WTC11 (cell line): ENCODE measurements at regions not wholly inside any gene's neighbourhood (a gene's known extent, or its start where the extent isn't known, plus 50 kb on each side); places are given as distances from the start of the nearest gene placed in this dataset.

Source experiments
- ATAC-seq: fragments of 200-7000 bp; cut with Tn5 transposase; 2 replicates; pipeline ENCODE4 v1.10.0; 2021; ENCODE audit warnings: mild to moderate bottlenecking, moderate library complexity
- CTCF ChIA-PET: fragments of 300-600 bp; sonication (Branson Sonifier 250); formaldehyde crosslinking; loops from one replicate; lab custom pipeline; 2021; ENCODE audit warnings: antibody characterized with exemption; lab: Charles Lee
- POLR2A ChIA-PET: fragments of 350-600 bp; sonication (Branson Sonifier 250); formaldehyde crosslinking; loops from one replicate; lab custom pipeline; 2021; ENCODE audit warnings: antibody characterized with exemption; lab: Charles Lee
- DNase-seq: peaks from one replicate; pipeline ENCODE4 v3.0.0; 2021; ENCODE audit warnings: low spot score
- H3K27ac Mint-ChIP-seq: 2 replicates; pipeline ENCODE4 v1.8.0; 2021; ENCODE audit warnings: mixed read lengths
- H3K27me3 Mint-ChIP-seq: 2 replicates; pipeline ENCODE4 v1.8.0; 2021; ENCODE audit warnings: low read depth, mild to moderate bottlenecking, moderate library complexity, mixed read lengths
- H3K36me3 Mint-ChIP-seq: 2 replicates; pipeline ENCODE4 v1.8.0; 2021; ENCODE audit warnings: mixed read lengths
- H3K4me1 Mint-ChIP-seq: 2 replicates; pipeline ENCODE4 v1.8.0; 2022; ENCODE audit warnings: mixed read lengths
- H3K4me3 Mint-ChIP-seq: 2 replicates; pipeline ENCODE4 v1.8.0; 2021; ENCODE audit warnings: mild to moderate bottlenecking, moderate library complexity, mixed read lengths
- H3K9me3 Mint-ChIP-seq: 2 replicates; pipeline ENCODE4 v1.8.0; 2021; ENCODE audit warnings: mixed read lengths
- ELF4 ChIP-seq: sonication (generic); formaldehyde crosslinking; IDR thresholded peaks from 2 replicates; pipeline ENCODE4 v1.8.1; 2022; ENCODE audit warnings: low read depth, mild to moderate bottlenecking, moderate library complexity, missing genetic modification reagents
- GRHL2 ChIP-seq: fragments of 250-450 bp; sonication (Bioruptor Pico); IDR thresholded peaks from 2 replicates; pipeline ENCODE4 v1.8.0; 2022; ENCODE audit warnings: mild to moderate bottlenecking, moderate library complexity; ENCODE audit not compliant: insufficient replicate concordance, severe bottlenecking
- HMGA2 ChIP-seq: fragments of 250-450 bp; sonication (Bioruptor Pico); IDR thresholded peaks from 2 replicates; pipeline ENCODE4 v1.4.0; 2021; ENCODE audit warnings: mild to moderate bottlenecking, moderate library complexity
- IRF2 ChIP-seq: sonication (generic); formaldehyde crosslinking; IDR thresholded peaks from 2 replicates; pipeline ENCODE4 v1.8.0; 2022; ENCODE audit warnings: low read depth, missing genetic modification reagents, borderline replicate concordance
- MYBL2 ChIP-seq: sonication (generic); formaldehyde crosslinking; IDR thresholded peaks from 2 replicates; pipeline ENCODE4 v1.8.1; 2023; ENCODE audit warnings: mild to moderate bottlenecking, moderate library complexity, missing genetic modification reagents
- NFATC4 ChIP-seq: fragments of 250-450 bp; sonication (Bioruptor Pico); IDR thresholded peaks from 2 replicates; pipeline ENCODE4 v1.9.0; 2021; ENCODE audit warnings: mild to moderate bottlenecking
- NR2C2 ChIP-seq: sonication (generic); formaldehyde crosslinking; IDR thresholded peaks from 2 replicates; pipeline ENCODE4 v1.8.0; 2022; ENCODE audit warnings: mild to moderate bottlenecking, missing genetic modification reagents
- NR3C1 ChIP-seq: sonication (generic); formaldehyde crosslinking; conservative IDR thresholded peaks from 2 replicates; pipeline ENCODE4 v1.8.1; 2023; ENCODE audit warnings: low read depth, mild to moderate bottlenecking, missing genetic modification reagents
- SP1 ChIP-seq: sonication (generic); formaldehyde crosslinking; conservative IDR thresholded peaks from 2 replicates; pipeline ENCODE4 v1.8.1; 2022; ENCODE audit warnings: missing genetic modification reagents
- TF ChIP-seq, protein P1 (sequence below): sonication (generic); formaldehyde crosslinking; IDR thresholded peaks from 2 replicates; pipeline ENCODE4 v1.8.0; 2022; ENCODE audit warnings: mild to moderate bottlenecking, missing genetic modification reagents
- TF ChIP-seq, protein P2 (sequence below): sonication (generic); formaldehyde crosslinking; IDR thresholded peaks from 2 replicates; pipeline ENCODE4 v1.8.0; 2022; ENCODE audit warnings: mild to moderate bottlenecking, missing genetic modification reagents
- TF ChIP-seq, protein P3 (sequence below): sonication (generic); formaldehyde crosslinking; conservative IDR thresholded peaks from 2 replicates; pipeline ENCODE4 v1.8.1; 2022; ENCODE audit warnings: mild to moderate bottlenecking, missing genetic modification reagents
- TF ChIP-seq, protein P4 (sequence below): fragments of 200-600 bp; IDR thresholded peaks from 2 replicates; pipeline ENCODE4 v1.8.0; 2022; ENCODE audit warnings: antibody characterized with exemption
- TF ChIP-seq, protein P5 (sequence below): sonication (generic); formaldehyde crosslinking; IDR thresholded peaks from 2 replicates; pipeline ENCODE4 v1.8.1; 2023; ENCODE audit warnings: mild to moderate bottlenecking, missing genetic modification reagents, moderate library complexity

- TF ChIP-seq NR2C2 (CRISPR knock-in tag): no peak
- TF ChIP-seq, protein P1, sequence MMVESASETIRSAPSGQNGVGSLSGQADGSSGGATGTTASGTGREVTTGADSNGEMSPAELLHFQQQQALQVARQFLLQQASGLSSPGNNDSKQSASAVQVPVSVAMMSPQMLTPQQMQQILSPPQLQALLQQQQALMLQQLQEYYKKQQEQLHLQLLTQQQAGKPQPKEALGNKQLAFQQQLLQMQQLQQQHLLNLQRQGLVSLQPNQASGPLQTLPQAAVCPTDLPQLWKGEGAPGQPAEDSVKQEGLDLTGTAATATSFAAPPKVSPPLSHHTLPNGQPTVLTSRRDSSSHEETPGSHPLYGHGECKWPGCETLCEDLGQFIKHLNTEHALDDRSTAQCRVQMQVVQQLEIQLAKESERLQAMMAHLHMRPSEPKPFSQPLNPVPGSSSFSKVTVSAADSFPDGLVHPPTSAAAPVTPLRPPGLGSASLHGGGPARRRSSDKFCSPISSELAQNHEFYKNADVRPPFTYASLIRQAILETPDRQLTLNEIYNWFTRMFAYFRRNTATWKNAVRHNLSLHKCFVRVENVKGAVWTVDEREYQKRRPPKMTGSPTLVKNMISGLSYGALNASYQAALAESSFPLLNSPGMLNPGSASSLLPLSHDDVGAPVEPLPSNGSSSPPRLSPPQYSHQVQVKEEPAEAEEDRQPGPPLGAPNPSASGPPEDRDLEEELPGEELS (CRISPR knock-in tag): no peak
- TF ChIP-seq NR3C1 (CRISPR knock-in tag): no peak
- no peak for TF ChIP-seq HMGA2 (CRISPR knock-in tag)
- TF ChIP-seq NFATC4 (CRISPR knock-in tag): no peak
- TF ChIP-seq, protein P2, sequence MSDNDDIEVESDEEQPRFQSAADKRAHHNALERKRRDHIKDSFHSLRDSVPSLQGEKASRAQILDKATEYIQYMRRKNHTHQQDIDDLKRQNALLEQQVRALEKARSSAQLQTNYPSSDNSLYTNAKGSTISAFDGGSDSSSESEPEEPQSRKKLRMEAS (CRISPR knock-in tag): no peak
- no peak for TF ChIP-seq GRHL2 (CRISPR knock-in tag)
- no peak for TF ChIP-seq MYBL2 (CRISPR knock-in tag)
- TF ChIP-seq, all 79 proteins: peak for 0
Observed at GRCh38 chr10:104580321-104580720, 60.8 kb upstream of the SORCS3 start (continued).

DNA sequence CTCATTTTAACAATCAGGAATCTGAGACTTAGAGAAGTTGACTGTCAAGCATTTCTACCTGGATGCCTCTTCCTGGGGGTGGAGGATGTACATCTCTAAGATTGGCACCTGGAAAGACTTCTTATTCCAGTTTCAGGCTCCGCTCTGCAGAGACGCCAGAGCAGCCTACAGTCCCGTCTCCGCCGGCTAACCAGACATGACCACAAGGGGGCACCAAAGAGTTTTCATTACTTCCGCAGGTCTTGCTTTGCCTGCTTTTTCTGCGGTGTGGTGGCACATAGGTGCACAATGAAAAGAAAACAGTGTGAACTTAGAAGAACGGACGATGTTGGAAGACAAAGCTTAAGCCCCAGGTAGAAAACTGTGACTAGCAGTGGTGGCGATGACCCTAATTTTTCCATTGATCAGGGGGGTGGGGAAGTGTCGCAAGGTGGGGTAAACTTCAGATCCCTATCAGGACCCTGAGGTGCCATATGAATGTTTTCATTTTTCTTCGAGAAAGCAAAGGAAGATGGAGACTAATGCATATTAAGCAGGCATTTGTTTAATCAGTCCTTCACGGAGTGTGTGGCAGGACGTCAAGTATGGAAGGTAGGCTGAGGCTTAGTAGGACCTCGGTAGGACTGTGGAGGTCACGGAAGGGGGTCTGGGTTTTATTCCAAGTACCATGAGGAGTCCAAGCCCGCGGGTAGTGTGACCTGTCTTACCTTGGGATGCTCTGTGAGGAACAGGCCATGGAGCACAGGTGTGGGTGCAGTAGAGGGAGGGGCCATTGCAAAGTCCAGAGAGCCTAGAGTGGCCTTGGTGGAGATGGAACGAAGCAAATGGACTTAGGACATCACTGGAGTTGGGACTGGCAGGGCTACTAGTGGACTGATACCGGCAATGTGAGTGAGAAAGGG is 60.1 kb upstream of the SORCS3 start:
- Mint-ChIP-seq H3K36me3 (no peaks in the 10 kb centered on the region), H3K4me3 (no peak overlapping the region)

GRCh38 chr10:104581884-104582601 is 59.0 kb upstream of the SORCS3 start:
- ChIA-PET POLR2A (interaction anchor here (0.6 kb wide), 1 partner anchor 121 kb away, joined by 3 read pairs; no protein-coding TSS in a partner anchor), CTCF (interaction anchor here (0.7 to 4.7 kb wide), 4 partner anchors 38 to 312 kb away, joined by 3 to 40 read pairs (median 4); no protein-coding TSS in a partner anchor)
- peaks cover 15% of the 10 kb centered on the region for H3K4me1 Mint-ChIP-seq
- H3K36me3 Mint-ChIP-seq: no peaks in the 10 kb centered on the region
- TF ChIP-seq SP1 (CRISPR knock-in tag) (no peak), IRF2 (CRISPR knock-in tag) (no peak), ELF4 (CRISPR knock-in tag) (no peak)
- TF ChIP-seq, protein P3, sequence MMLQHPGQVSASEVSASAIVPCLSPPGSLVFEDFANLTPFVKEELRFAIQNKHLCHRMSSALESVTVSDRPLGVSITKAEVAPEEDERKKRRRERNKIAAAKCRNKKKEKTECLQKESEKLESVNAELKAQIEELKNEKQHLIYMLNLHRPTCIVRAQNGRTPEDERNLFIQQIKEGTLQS (CRISPR knock-in tag): no peak
- H3K9me3 Mint-ChIP-seq: peaks cover 14% of the 10 kb centered on the region
- ATAC-seq (no peak), DNase-seq (no peak)
- no peak overlapping the region for H3K27ac Mint-ChIP-seq
- no peaks in the 10 kb centered on the region; the same call in 1 of the 2 replicates for H3K27me3 Mint-ChIP-seq
- H3K4me3 Mint-ChIP-seq: no peak overlapping the region

More for the DNA sequence above, 60.1 kb upstream of the SORCS3 start:
- DNase-seq (peak; percentile 81), ATAC-seq (peak; percentile 92)
- CTCF ChIA-PET: interaction anchor here (0.5 to 4.7 kb wide), 12 partner anchors 8 to 179 kb away, joined by 3 to 40 read pairs (median 4); no protein-coding TSS in a partner anchor
- POLR2A ChIA-PET: interaction anchor here (0.6 kb wide), 1 partner anchor 122 kb away, joined by 3 read pairs; no protein-coding TSS in a partner anchor
- TF ChIP-seq, protein P4, sequence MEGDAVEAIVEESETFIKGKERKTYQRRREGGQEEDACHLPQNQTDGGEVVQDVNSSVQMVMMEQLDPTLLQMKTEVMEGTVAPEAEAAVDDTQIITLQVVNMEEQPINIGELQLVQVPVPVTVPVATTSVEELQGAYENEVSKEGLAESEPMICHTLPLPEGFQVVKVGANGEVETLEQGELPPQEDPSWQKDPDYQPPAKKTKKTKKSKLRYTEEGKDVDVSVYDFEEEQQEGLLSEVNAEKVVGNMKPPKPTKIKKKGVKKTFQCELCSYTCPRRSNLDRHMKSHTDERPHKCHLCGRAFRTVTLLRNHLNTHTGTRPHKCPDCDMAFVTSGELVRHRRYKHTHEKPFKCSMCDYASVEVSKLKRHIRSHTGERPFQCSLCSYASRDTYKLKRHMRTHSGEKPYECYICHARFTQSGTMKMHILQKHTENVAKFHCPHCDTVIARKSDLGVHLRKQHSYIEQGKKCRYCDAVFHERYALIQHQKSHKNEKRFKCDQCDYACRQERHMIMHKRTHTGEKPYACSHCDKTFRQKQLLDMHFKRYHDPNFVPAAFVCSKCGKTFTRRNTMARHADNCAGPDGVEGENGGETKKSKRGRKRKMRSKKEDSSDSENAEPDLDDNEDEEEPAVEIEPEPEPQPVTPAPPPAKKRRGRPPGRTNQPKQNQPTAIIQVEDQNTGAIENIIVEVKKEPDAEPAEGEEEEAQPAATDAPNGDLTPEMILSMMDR: peak; percentile 90
- TF ChIP-seq, protein P5, sequence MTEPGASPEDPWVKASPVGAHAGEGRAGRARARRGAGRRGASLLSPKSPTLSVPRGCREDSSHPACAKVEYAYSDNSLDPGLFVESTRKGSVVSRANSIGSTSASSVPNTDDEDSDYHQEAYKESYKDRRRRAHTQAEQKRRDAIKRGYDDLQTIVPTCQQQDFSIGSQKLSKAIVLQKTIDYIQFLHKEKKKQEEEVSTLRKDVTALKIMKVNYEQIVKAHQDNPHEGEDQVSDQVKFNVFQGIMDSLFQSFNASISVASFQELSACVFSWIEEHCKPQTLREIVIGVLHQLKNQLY (CRISPR knock-in tag): no peak
- H3K27ac Mint-ChIP-seq: no peak overlapping the region
- H3K9me3 Mint-ChIP-seq: peaks cover 14% of the 10 kb centered on the region
- peaks cover 9% of the 10 kb centered on the region for H3K4me1 Mint-ChIP-seq
- H3K27me3 Mint-ChIP-seq: no peaks in the 10 kb centered on the region; the same call in 1 of the 2 replicates
